ENCODE measurements at regions not wholly inside any gene's neighbourhood (a gene's known extent, or its start where the extent isn't known, plus 50 kb on each side); places are given as distances from the start of the nearest gene placed in this dataset.

GRCh38 chr11:134701564-134702165, 289.6 kb upstream of the B3GAT1 start:
- TF ChIP-seq TCF4 (CRISPR knock-in tag; IDR thresholded peaks at IDR 0.05; ENCODE audit: borderline replicate concordance): no peak
- TF ChIP-seq RARB (CRISPR knock-in tag; IDR thresholded peaks at IDR 0.05): no peak
- TF ChIP-seq CREB5 (CRISPR knock-in tag; IDR thresholded peaks at IDR 0.05; ENCODE audit: low read depth): no peak
- no peak for TF ChIP-seq GLIS3 (CRISPR knock-in tag; IDR thresholded peaks at IDR 0.05)
- TF ChIP-seq CSDC2 (CRISPR knock-in tag; IDR thresholded peaks at IDR 0.05): no peak
- TF ChIP-seq BACH2 (CRISPR knock-in tag; IDR thresholded peaks at IDR 0.05; ENCODE audit: borderline replicate concordance): no peak
- no peak for TF ChIP-seq PATZ1 (CRISPR knock-in tag; IDR thresholded peaks at IDR 0.05; ENCODE audit: borderline replicate concordance)
- no peak for TF ChIP-seq ESRRG (CRISPR knock-in tag; IDR thresholded peaks at IDR 0.05)
- no peak for TF ChIP-seq ZFP3 (CRISPR knock-in tag; IDR thresholded peaks at IDR 0.05)
- no peak for TF ChIP-seq TOX (CRISPR knock-in tag; IDR thresholded peaks at IDR 0.05; ENCODE audit: borderline replicate concordance)
